ENCODE measurements at regions not wholly inside any gene's neighbourhood (a gene's known extent, or its start where the extent isn't known, plus 50 kb on each side); places are given as distances from the start of the nearest gene placed in this dataset.

DNA sequence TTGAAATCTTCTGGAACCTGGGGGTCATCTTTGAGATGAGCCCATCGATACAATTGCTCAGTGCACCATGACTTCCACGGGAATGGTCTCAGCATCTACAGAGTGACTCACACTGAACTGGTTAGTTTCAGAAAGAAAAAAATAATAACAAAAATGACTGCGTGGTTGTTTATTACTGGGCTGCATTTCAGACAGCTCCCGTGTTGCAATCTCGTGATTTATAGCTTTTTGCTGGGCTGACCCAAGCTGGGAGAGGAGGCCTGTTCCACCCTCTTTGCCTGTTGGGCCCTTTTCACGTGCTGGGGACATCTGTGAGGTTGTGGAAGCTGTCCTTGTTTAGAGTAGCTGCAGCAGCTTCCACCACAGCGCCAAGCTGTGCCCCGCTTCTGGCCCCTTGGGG is 225.5 kb downstream of the BMP7 start:
- no peak for DNase-seq

- DNase-seq, result no peak
Observed at GRCh38 chr20:57043091-57043490, 223.3 kb downstream of the BMP7 start.

DNA sequence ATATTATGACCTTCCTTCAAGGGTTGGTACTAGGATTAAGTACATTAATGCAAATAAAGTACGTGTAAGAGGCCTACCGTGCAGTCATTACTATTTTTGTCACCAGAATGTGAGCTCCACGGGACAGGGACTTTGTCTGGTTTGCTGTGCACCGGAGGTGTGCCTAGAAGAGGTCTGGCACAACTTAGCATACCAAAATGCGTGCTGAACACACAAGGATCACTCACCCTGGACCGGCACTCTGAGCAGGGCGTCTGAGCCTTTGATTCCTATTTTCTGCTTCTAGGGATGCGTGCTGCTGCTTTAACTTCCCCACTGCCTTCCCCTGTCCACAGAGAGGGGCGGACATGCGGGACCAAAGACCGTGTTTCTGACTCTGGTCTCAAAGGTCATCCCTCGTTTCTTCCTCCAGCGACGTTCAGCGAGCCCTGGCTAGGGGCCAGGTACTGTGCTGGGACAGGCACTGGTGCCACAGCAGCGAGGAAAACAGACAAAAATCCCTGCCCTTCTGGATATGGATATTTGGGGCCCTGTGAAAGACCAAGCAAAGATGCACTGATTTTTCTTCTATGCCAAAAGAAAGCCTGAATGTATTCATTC is 222.7 kb downstream of the BMP7 start:
- no peak for DNase-seq

GRCh38 chr20:57047281-57048026 is 219.0 kb downstream of the BMP7 start:
- DNase-seq, result no peak

DNA sequence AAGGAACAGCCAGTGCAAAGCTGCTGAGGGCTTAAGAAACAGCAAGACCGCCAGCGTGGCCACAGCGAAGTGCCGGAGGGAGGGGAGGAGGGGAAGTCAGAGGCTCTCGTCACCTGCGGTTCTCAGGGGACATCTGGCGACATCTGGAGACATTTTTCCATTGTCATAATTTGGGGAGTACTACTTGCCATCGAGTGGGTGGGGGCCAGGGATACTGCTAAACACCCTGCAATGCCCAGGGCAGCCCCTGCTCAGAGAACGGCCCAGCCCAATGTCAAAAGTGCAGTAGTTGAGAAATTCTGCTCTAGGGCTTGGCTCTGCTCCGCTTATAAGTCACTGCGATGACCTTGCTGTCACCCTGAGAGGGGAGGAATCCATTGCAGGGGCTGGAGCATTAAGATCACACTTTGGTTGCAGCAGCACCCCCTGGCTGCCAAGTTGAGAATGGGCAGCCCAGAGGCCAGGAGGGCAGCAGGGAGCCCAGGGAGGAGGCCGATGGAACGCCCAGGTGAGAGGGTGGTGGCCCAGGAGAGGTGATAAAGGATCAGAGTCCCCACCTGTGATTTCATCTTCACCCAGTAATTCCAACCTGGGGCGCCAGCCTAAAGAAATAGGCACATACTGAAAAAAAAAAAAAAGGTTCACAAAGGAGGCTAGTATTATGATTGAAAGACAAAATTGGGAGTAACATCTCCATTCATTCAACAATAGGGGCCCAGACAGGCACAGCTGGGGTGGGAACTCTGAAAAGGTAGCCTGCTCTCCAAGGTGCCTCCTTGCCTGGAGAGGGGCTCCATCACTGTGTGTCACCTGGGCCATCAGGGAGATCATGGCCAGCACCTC is 218.2 kb downstream of the BMP7 start:
- DNase-seq, result no peak

- no peak for DNase-seq
Observed at GRCh38 chr20:57049296-57049695, 217.1 kb downstream of the BMP7 start.

DNA sequence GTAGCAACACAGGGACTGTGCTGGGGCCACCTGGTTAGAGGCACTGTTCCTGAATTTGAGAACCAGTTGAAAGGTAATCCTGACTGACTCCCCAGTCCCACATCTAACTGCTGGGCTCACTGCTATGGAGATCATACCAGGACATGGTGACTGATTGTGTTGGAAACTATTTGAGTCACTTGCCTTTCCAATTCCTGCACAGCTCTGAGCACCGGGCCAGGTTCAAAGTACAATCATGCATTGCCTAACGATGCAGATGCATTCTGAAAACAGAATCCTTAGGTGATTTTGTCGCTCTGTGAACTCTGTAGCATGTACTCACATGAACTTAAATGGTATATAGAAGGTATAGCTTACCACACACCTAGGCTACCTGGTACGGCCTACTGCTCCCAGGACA is 215.3 kb downstream of the BMP7 start:
- no peak for DNase-seq

GRCh38 chr20:57053067-57053466 is 213.4 kb downstream of the BMP7 start:
- no peak for DNase-seq

DNA sequence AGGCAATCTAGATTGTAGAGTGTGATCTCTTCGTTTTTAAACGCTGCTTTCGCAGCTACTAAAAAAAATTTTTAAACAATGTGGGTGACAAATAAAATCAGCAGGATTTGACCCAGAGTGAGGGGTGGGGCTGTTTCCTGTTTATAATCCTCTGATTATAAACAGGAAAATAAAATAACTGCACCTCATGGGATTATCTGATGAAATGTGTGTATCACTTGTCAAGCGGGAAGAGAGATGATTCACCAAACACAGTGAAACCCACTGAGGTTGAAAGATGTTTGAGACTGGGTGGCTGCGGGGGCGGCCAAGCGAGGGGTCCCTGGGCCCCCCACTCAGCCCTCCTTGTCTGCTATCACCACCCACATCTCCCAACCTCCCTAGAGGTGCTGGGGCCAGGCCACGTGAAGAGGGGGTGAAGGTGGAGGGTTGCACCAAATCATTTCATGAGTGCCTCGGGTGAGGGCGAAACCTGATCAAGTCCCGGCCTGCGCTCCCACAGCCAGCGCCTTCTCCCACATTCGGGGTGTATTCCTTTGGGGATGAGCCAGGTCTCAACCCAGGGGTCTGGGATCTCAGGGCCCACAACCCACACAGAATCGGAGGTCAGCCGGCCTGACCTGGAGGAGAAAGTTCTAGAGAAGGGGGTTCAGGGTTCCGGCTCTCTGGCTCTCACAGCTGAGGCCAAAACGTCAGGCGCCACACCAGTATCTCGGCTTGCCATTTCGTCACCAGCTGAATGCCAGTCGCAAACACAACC is 212.5 kb downstream of the BMP7 start:
- DNase-seq, result no peak

DNA sequence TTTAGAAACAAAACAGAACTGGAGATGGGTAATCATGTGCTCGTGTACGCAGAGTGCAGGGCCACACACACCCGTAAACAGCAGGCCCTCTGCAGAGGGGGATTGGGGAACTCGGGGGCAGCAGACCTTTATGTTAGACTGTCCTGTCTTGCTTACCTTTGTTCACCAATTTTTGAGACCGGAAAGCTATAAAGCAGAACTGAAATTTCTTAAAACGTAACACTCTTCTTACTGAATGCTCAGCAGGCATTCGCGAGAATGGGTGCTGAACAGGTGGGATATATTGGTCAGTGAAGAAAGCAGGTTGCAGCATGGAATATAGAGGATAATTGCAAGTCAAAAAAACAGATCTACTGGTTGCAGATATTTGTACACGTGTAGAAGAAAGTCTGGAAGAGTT is 211.1 kb downstream of the BMP7 start:
- DNase-seq, result no peak

GRCh38 chr20:57056651-57057050 is 209.8 kb downstream of the BMP7 start:
- no peak for DNase-seq

GRCh38 chr20:57059055-57059596 is 207.3 kb downstream of the BMP7 start:
- no peak for DNase-seq

- DNase-seq, result no peak
Observed at GRCh38 chr20:57060407-57061050, 205.9 kb downstream of the BMP7 start.

DNA sequence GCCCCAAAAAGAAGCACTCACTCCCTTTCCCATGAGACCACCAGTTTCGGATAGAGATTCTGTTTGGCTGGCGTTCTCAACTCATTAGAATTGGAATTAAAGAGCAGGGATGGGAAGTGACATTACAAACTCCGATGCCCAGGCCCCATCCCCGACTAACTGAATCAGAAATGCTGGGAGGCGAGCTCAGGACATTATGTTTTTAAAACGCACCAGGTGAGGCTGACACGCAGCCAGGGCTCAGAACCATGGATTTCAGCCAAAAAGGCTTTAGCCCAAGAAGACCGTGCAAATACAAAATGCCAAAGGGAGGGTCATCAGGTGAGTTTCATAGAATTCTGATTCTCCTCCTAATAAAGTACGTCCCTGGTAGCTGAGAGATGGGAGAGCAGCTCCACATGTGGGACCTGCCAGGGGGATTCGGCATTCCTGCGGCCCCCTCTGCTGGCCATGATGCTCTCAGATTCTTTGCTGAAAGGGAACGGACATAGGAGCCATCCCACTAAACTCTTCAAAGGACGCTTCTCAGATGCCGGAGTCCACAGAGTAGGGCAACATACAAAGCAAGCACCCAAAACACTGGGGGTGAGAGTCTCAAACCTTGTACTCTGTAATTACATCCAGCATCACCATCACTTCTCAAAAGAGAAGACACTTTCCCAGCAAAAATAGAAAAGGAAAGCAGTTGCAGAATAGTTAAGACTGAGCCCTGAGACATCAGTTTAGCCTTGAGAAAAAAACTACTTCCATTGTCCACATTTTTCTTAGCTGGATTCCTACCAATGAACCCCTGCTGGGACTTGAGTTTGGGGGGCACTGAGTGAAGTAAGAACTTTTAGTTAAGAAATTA is 205.2 kb downstream of the BMP7 start:
- no peak for DNase-seq

- no peak for DNase-seq
Observed at GRCh38 chr20:57062241-57062640, 204.2 kb downstream of the BMP7 start.

- DNase-seq, result no peak
Observed at GRCh38 chr20:57062696-57063270, 203.7 kb downstream of the BMP7 start.

DNA sequence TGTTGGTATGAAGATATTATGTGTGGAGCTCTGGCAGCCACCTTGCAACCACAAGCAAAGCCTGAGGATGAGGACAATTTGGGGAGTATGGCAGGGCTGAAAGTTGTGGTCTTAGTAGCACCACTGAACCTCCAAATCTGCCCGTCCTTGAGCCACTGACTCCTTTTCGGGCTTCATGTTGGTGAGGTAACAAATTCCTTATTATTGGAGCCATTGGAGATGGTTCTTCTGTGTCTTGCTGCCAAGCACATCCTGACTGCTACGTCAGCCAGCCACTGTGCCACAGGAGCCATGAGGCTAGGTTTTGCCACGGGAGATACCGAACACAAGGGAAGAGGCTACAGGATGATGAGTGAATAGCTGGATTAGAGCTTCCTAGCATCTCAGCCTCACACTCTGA is 201.6 kb downstream of the BMP7 start:
- no peak for DNase-seq

DNA sequence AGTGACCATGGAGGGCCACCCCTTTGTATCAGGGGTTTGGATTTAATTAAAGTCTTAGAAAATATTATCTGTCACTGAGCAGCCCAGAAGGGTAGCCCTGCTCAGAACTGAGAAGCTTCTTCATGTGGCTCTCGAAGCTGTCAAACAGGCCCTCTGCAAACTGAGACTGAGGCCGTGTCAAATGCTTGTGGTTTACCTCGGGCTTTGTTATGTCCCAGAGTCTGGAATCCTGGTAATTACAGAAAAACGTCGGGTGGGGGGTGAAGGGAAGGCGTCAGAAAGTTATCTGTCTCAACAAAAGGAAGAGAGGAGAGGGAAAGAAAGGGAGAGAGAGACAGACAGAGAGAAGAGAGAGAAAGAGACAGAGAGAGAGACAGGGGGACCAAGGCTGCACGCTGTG is 200.8 kb downstream of the BMP7 start:
- no peak for DNase-seq

- DNase-seq, result no peak
Observed at GRCh38 chr20:57066126-57066900, 200.1 kb downstream of the BMP7 start.

GRCh38 chr20:57069442-57069841 is 197.0 kb downstream of the BMP7 start:
- no peak for DNase-seq
